Gastroesophageal sphincter (tissue), 4 donors: ENCODE measurements at regions not wholly inside any gene's neighbourhood (a gene's known extent, or its start where the extent isn't known, plus 50 kb on each side); places are given as distances from the start of the nearest gene placed in this dataset.

Experiments used
- ATAC-seq: fragments of 150-250 bp; one replicate; pipeline ENCODE4 v1.9.1; 2016; ENCODE audit warnings: mild to moderate bottlenecking, moderate library complexity
- H3K27ac ChIP-seq, 4 donors: fragments of 200-600 bp; sonication (generic) in 3 of 4; 1 replicate in 3 of 4; 2 replicates in 1 of 4; pipeline ENCODE4 v1.5.1; 2016 to 2019
- H3K27me3 ChIP-seq: fragments of 200-600 bp; sonication (generic); one replicate; pipeline ENCODE4 v1.5.1; 2019
- H3K36me3 ChIP-seq, 2 donors: fragments of 200-600 bp; sonication (generic); one replicate each; pipeline ENCODE4 v1.5.1; 2019; ENCODE audit warnings: control low read depth in 1 of 2
- H3K4me1 ChIP-seq, 3 donors: fragments of 200-600 bp; sonication (generic); 1 replicate in 2 of 3; 2 replicates in 1 of 3; pipeline ENCODE4 v1.5.1; 2016 to 2019; ENCODE audit warnings: control low read depth in 2 of 3
- H3K4me3 ChIP-seq, 2 donors: fragments of 200-600 bp; sonication (generic); one replicate each; pipeline ENCODE4 v1.5.1; 2019; ENCODE audit warnings: mild to moderate bottlenecking in 1 of 2, moderate library complexity in 1 of 2
- H3K9me3 ChIP-seq, 3 donors: fragments of 200-600 bp; sonication (generic); one replicate each; pipeline ENCODE4 v1.5.1; 2017 to 2019; ENCODE audit warnings: control low read depth in 2 of 3
- EP300 ChIP-seq: sonication (generic); formaldehyde crosslinking; IDR thresholded peaks from one replicate; pipeline ENCODE4 v1.6.1; 2017; ENCODE audit warnings: antibody characterized with exemption, mild to moderate bottlenecking
- POLR2A ChIP-seq, 2 donors: fragments of 450-650 bp; IDR thresholded peaks; one replicate each; pipeline ENCODE4 v1.6.1; 2017; ENCODE audit warnings: antibody characterized with exemption in 2 of 2, mild to moderate bottlenecking in 2 of 2, moderate library complexity in 1 of 2
- POLR2AphosphoS5 ChIP-seq: sonication (generic); formaldehyde crosslinking; IDR thresholded peaks from one replicate; pipeline ENCODE4 v1.6.1; 2017; ENCODE audit warnings: antibody characterized with exemption
- WGBS, 2 donors: methylation state at CpG; one replicate each; pipeline ENCODE4 v1.1.5; 2018; ENCODE audit warnings: low coverage in 1 of 2; 5-methylcytosine and 5-hydroxymethylcytosine counted together
- TF ChIP-seq, protein P1 (sequence below), 4 experiments: fragments of 200-600 bp in 2 of 4; fragments of 450-650 bp in 2 of 4; sonication (generic) in 1 of 4; IDR thresholded peaks; one replicate each; pipeline ENCODE4 v1.5.1; 2017 to 2019; ENCODE audit warnings: antibody characterized with exemption in 4 of 4, mild to moderate bottlenecking in 2 of 4, moderate library complexity in 2 of 4

DNA sequence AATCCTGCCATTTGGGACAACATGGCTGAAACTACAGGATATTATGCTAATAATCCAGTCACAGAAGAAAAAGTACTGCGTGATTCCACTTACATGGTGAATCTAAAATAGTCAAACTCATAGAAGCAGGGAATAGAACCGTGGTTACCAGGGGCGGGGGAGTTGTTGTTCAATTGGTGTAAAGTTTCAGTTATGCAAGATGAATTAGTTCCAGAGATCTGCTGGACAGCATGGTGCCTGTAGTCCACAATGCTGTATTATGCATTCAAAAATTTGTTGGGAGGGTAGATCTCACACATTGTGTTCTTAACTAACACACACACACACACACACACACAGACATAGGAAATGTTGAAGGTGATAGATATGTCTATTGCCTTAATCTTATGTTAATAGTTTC is 480.5 kb downstream of the DMRT2 start:
- Histone ChIP-seq H3K36me3 (no peaks in the 10 kb centered on the region), H3K9me3 (no peaks in the 10 kb centered on the region), H3K4me1 (no peaks in the 10 kb centered on the region), H3K4me3 (no peak overlapping the region), H3K27ac (no peak overlapping the region), H3K27me3 (no peaks in the 10 kb centered on the region)
- ATAC-seq, result no peak
- TF ChIP-seq EP300 (no peak), POLR2AphosphoS5 (no peak), POLR2A (IDR thresholded peaks at IDR 0.05) (no peak)
- TF ChIP-seq, protein P1, sequence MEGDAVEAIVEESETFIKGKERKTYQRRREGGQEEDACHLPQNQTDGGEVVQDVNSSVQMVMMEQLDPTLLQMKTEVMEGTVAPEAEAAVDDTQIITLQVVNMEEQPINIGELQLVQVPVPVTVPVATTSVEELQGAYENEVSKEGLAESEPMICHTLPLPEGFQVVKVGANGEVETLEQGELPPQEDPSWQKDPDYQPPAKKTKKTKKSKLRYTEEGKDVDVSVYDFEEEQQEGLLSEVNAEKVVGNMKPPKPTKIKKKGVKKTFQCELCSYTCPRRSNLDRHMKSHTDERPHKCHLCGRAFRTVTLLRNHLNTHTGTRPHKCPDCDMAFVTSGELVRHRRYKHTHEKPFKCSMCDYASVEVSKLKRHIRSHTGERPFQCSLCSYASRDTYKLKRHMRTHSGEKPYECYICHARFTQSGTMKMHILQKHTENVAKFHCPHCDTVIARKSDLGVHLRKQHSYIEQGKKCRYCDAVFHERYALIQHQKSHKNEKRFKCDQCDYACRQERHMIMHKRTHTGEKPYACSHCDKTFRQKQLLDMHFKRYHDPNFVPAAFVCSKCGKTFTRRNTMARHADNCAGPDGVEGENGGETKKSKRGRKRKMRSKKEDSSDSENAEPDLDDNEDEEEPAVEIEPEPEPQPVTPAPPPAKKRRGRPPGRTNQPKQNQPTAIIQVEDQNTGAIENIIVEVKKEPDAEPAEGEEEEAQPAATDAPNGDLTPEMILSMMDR (IDR thresholded peaks at IDR 0.05), result no peak
- 79 to 81% methylated on average over 3 of the region's 3 CpGs for WGBS, 2 donors

DNA sequence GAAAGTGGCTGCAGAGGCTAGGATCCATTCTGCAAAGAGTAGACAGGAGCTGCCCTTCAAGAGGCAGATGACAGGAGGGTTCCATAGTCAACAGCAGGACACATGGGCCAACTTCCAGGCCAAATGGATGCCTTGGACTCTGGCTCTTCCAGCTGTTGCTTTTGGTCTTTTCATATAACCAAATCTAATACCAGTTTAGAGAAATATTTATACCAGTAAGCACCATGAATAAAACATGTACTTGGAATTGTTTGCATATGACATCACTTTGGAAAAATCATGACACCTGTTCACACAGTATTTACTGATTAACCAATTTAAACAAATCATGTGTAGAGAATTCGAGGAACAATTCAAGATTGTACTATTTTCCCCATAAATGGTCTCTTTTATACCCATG is 481.3 kb downstream of the DMRT2 start:
- H3K27ac ChIP-seq, result no peak overlapping the region
- H3K36me3 ChIP-seq, result no peaks in the 10 kb centered on the region
- no peaks in the 10 kb centered on the region for H3K27me3 ChIP-seq
- TF ChIP-seq, protein P1 (IDR thresholded peaks at IDR 0.05), result no peak
- TF ChIP-seq POLR2A (IDR thresholded peaks at IDR 0.05), result no peak
- TF ChIP-seq EP300, result no peak
- TF ChIP-seq POLR2AphosphoS5, result no peak
- no peak for ATAC-seq
- H3K4me3 ChIP-seq, result no peak overlapping the region
- no peaks in the 10 kb centered on the region for H3K9me3 ChIP-seq
- H3K4me1 ChIP-seq, result no peaks in the 10 kb centered on the region
- 50 to 55% methylated on average over 1 of the region's 1 CpG for WGBS, 2 donors

DNA sequence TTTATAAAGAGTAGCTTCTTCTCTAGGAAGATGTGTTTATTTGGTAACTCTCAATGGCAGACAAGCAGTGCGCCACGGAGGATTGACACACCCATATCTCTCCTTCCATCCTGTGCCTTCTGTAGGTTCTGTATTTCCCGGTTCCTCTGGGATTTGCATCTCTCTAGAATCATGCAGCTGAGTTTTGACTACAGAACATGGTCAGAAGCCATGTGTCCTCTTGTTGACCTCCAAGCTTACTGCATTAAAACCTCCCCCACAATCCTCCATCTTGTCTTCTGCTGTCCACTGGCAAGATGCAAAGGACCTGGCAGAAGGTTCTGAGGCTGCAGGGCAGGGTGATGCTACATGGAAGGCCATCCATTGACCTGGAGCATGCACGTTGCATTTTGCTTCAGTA is 482.0 kb downstream of the DMRT2 start:
- no peaks in the 10 kb centered on the region for H3K9me3 ChIP-seq
- H3K27ac ChIP-seq, result no peak overlapping the region
- ATAC-seq, result no peak
- no peaks in the 10 kb centered on the region for H3K36me3 ChIP-seq
- H3K4me1 ChIP-seq, result no peaks in the 10 kb centered on the region
- H3K27me3 ChIP-seq, result no peaks in the 10 kb centered on the region
- TF ChIP-seq, protein P1 (IDR thresholded peaks at IDR 0.05), result no peak
- TF ChIP-seq POLR2A (IDR thresholded peaks at IDR 0.05), result no peak
- TF ChIP-seq EP300, result no peak
- TF ChIP-seq POLR2AphosphoS5, result no peak
- no peak overlapping the region for H3K4me3 ChIP-seq
- WGBS, 2 donors, result 37 to 70% methylated on average over 2 to 4 of the region's 4 CpGs

DNA sequence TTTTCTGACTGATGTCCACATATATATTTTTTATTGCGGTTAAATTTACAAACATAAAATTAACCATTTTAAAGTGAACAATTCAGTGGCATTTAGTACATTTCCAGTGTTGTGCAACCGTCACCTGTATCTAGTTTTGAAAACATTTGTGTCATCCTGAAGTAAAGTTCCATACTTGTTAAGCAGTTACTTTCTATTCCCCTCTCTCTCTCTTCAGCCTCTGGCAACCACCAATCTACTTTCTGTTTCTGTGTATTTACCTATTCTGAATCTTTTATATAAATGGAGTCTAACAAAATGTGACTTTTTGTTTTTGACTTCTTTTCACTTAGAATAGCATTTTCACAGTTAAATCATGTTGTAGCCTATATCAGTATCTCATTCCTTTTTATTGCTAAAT is 480.1 kb upstream of the SMARCA2 start:
- TF ChIP-seq EP300 (no peak), POLR2A (IDR thresholded peaks at IDR 0.05) (no peak), POLR2AphosphoS5 (no peak)
- TF ChIP-seq, protein P1 (IDR thresholded peaks at IDR 0.05), result no peak
- H3K9me3 ChIP-seq, result no peaks in the 10 kb centered on the region
- no peaks in the 10 kb centered on the region for H3K36me3 ChIP-seq
- H3K27me3 ChIP-seq, result no peaks in the 10 kb centered on the region
- 74 to 82% methylated on average over 2 of the region's 2 CpGs for WGBS, 2 donors
- H3K27ac ChIP-seq, result no peak overlapping the region
- no peaks in the 10 kb centered on the region for H3K4me1 ChIP-seq
- no peak overlapping the region for H3K4me3 ChIP-seq
- no peak for ATAC-seq

DNA sequence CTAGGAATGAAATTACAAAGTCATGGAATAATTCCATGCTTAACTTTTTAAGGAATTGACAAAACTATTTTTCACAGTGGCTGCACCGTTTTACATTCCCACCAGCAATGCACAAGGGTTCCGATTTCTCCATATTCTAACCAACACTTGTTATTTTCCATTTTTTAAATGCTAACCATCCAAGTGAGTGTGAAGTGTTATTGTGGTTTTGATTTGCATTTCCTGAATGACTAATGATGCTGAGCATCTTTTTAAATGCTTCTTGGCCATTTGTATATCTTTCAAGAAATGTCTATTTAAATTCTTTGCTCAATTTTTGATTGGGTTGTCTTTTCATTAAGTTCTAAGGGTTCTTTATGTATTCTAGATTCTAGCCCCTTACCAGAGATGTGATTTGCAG is 479.5 kb upstream of the SMARCA2 start:
- H3K27ac ChIP-seq, result no peak overlapping the region
- no peaks in the 10 kb centered on the region for H3K4me1 ChIP-seq
- no peaks in the 10 kb centered on the region for H3K36me3 ChIP-seq
- 70 to 84% methylated on average over 2 of the region's 2 CpGs for WGBS, 2 donors
- TF ChIP-seq EP300, result no peak
- no peak for TF ChIP-seq POLR2A (IDR thresholded peaks at IDR 0.05)
- TF ChIP-seq, protein P1 (IDR thresholded peaks at IDR 0.05), result no peak
- no peak for TF ChIP-seq POLR2AphosphoS5
- H3K9me3 ChIP-seq, result no peaks in the 10 kb centered on the region
- H3K27me3 ChIP-seq, result no peaks in the 10 kb centered on the region
- H3K4me3 ChIP-seq, result no peak overlapping the region
- no peak for ATAC-seq
